HepG2 (cell line): ENCODE measurements at regions not wholly inside any gene's neighbourhood (a gene's known extent, or its start where the extent isn't known, plus 50 kb on each side); places are given as distances from the start of the nearest gene placed in this dataset.

Source experiments
- ESRRA ChIP-seq: sonication (generic); formaldehyde crosslinking; IDR thresholded peaks from 2 replicates; pipeline ENCODE4 v1.5.1; 2020; ENCODE audit warnings: mild to moderate bottlenecking, low read depth, missing genetic modification reagents
- GABPB1 ChIP-seq: IDR thresholded peaks from 2 replicates; pipeline ENCODE4 v1.6.1; 2016; ENCODE audit warnings: mild to moderate bottlenecking, missing genetic modification reagents, moderate library complexity, missing compliant biosample characterization
- GFI1 ChIP-seq: sonication (generic); formaldehyde crosslinking; IDR thresholded peaks from 2 replicates; pipeline ENCODE4 v1.5.0; 2020; ENCODE audit warnings: missing genetic modification reagents, mild to moderate bottlenecking, borderline replicate concordance
- TCF7L2 ChIP-seq: IDR thresholded peaks from 2 replicates; pipeline ENCODE4 v1.6.1; 2011; ENCODE audit warnings: mild to moderate bottlenecking, low read depth, low read length, moderate library complexity
- YEATS4 ChIP-seq: sonication (generic); formaldehyde crosslinking; IDR thresholded peaks from 2 replicates; pipeline ENCODE4 v1.4.0; 2020; ENCODE audit warnings: missing genetic modification reagents, borderline replicate concordance
- TF ChIP-seq, protein P1 (sequence below): sonication (generic); formaldehyde crosslinking; IDR thresholded peaks from 2 replicates; pipeline ENCODE4 v1.4.0; 2020; ENCODE audit warnings: missing genetic modification reagents

DNA sequence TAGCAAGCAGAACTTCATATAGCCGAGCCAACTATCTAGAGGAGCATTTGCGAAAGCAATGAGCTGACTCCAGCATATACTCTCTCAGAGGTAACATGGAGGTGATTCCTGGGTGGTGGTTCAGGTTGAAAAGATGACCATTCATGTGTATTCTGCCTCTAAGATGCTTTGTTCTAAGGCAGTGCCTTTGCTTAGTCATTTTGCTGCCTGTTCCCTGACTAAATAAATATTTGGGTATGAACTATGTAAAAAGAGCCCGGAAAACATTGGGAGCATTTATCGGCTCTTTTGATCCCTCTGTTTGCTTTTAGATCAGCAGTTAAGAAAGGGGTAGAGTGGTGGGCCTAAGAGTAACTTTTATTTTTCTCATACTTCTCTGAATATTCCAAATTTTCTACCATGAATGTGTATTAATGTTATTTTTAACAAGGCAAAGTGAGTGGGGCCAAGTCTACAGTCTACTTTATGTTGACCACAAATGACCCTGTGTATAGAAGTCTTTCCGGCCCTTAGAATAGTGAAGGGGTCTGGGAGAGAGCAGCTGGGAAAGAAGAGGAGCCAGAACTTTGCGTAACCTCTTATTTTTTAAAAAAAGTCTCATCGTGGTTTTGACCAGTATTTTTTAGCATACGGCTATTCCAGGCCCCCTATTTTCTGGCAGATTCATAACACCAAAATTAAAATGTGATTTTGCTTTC, 206.5 kb upstream of the EYA4 start:
- no peak for TF ChIP-seq GABPB1 (CRISPR knock-in tag)
- TF ChIP-seq TCF7L2 = peak; percentile 96
- TF ChIP-seq, protein P1, sequence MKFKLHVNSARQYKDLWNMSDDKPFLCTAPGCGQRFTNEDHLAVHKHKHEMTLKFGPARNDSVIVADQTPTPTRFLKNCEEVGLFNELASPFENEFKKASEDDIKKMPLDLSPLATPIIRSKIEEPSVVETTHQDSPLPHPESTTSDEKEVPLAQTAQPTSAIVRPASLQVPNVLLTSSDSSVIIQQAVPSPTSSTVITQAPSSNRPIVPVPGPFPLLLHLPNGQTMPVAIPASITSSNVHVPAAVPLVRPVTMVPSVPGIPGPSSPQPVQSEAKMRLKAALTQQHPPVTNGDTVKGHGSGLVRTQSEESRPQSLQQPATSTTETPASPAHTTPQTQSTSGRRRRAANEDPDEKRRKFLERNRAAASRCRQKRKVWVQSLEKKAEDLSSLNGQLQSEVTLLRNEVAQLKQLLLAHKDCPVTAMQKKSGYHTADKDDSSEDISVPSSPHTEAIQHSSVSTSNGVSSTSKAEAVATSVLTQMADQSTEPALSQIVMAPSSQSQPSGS (CRISPR knock-in tag) = peak; percentile 77; the same call in 1 of the 2 replicates
- 0 out of 2 replicates have a peak, but pooled peaks have one; percentile 36 for TF ChIP-seq YEATS4 (CRISPR knock-in tag)
- TF ChIP-seq ESRRA = no peak
- TF ChIP-seq GFI1 (CRISPR knock-in tag) = peak; percentile 46; the same call in 1 of the 2 replicates
